NCI-H2081 (cell line): ENCODE measurements at regions not wholly inside any gene's neighbourhood (a gene's known extent, or its start where the extent isn't known, plus 50 kb on each side); places are given as distances from the start of the nearest gene placed in this dataset.
"Not testable (repeated sequence)": the region's sequence is repeated elsewhere in the genome, so short reads cannot be mapped to it uniquely, and the experiment has no call there.

Experiments
- DNase-seq, 2 experiments: peaks; one replicate each; lab custom pipeline; 2025; lab: John Stamatoyannopoulos, UW

DNA sequence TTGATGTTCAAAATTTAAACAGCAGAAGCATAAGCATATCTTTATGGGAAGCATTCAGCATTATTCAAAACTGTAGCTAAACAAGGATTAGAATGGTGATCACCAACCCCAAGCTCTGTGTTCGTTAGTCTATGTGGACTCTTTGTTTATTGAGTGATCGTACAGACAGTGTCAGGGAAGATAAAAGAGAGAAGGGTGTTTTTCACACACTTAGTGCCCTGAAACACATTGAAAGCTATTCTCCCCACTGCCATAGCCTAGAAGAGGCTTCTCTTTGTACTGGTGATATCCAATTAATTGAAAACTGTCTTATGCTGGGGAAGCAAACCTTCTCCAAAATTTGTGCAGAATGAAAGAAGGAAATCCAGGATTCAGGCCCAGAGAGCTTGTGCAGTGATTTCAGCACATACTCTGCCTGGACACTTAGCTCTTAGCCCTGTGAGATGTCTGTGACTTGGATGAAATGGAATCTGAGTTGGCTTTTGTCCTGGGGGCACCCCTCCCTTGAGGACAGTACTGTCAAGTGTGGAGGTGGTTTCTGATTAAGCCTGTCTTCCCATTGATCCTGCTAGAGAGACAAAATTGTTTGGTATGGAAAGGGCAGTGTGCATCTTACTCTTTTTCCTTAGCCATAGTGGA is 125.7 kb upstream of the MTHFD1L start:
- no peak for DNase-seq

- no peak for DNase-seq
Measured at GRCh38 chr6:150740453-150740852, 125.0 kb upstream of the MTHFD1L start.

DNA sequence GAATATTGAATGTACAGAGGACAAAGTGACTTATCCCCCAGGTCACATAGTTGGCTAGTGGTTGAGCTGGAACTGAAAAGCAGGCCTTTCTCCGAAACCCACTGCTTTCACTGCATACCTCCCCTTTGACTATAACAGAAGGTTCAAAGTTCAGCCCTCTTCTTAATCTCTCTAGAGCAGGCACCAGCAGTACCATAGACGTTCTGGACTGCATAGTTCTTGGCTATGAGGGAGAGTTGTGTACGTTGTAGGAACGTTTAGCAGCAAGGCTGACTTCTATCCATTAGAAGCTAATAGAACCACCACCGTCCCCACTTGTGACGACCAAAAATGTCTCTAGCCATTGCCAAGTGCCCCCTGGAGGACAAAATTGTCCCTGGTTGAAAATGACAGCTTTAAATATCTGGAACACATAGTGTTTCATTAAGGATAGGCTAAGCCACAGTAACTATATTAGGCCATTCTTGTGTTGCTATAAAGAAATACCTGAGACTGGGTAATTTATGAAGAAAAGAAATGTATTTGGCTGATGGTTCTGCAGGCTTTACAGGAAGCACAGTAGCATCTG is 123.8 kb upstream of the MTHFD1L start:
- no peak for DNase-seq

- DNase-seq: no peak
Measured at GRCh38 chr6:150744522-150745260, 120.8 kb upstream of the MTHFD1L start.

- DNase-seq: peak in 1 of 2 experiments; percentile 36
Measured at GRCh38 chr6:150745896-150746295, 119.6 kb upstream of the MTHFD1L start.

DNA sequence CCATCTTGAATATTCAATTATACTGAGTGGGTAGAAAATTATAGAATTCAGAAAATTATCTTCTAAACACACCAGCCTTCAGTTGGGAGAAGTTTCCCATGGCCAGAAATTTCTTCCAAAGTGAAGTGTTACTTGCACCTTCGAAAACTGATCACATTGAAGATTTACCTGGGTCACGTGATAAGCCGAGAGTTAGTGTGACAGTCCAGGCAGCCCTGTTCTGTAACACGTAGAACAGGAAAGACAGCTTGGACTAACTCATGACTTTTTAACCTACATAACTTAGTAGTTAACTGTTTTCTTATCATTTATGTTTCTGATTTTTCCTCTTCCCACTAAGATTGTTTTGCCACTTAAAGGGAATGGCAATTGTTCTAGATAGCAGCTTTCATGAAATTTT is 118.3 kb upstream of the MTHFD1L start:
- DNase-seq: no peak

- no peak for DNase-seq
Measured at GRCh38 chr6:150749091-150749670, 116.3 kb upstream of the MTHFD1L start.

DNA sequence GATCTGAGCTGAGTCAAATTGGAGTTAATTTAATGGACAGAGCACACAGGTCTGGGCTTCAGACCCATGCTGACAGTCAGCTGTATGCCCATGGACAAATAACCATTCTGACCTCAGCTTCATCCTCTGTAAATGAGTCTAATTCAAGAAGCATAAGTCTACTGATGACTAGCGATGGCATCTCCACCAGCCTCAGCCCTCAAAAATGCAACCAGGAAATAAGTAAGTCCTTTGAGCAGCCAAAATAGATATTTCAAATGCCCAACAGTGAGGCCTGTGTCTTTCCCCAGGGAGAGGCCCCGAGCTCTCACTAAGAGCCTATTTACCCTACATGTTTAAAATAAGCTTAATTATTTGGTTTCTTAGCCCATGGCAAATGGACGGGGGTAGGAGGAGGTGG is 114.2 kb upstream of the MTHFD1L start:
- DNase-seq: no peak

GRCh38 chr6:150752409-150752808 is 113.1 kb upstream of the MTHFD1L start:
- DNase-seq: no peak

- peak in 1 of 2 experiments; percentile 64 for DNase-seq
Measured at GRCh38 chr6:150753371-150754064, 112.0 kb upstream of the MTHFD1L start.

GRCh38 chr6:150755042-150755441 is 110.5 kb upstream of the MTHFD1L start:
- peak in 1 of 2 experiments; percentile 42 for DNase-seq

- no peak for DNase-seq
Measured at GRCh38 chr6:150755524-150755923, 110.0 kb upstream of the MTHFD1L start.

- DNase-seq: no peak
Measured at GRCh38 chr6:150756173-150756572, 109.3 kb upstream of the MTHFD1L start.

GRCh38 chr6:150757807-150758206 is 107.7 kb upstream of the MTHFD1L start:
- not testable (repeated sequence) for DNase-seq

DNA sequence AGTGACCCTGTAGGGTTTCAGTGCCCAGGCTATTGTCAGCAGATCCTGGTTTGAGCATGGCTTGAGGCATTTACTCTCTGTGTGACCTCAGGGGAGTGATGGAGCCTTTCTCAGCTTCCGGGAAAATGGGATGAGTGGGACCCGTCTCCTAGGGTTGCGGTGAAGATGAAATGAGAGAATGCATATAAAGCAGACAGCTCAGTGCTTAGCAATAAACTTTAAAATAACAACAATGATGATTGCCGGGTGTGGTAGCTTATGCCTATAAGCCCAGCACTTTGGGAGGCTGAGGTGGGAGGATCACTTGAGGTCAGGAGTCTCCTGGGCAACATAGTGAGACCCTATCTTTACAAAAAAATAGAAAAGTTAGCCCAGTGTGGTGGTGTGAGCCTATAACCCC is 106.0 kb upstream of the MTHFD1L start:
- DNase-seq: no peak

- no peak for DNase-seq
Measured at GRCh38 chr6:150761771-150762170, 103.7 kb upstream of the MTHFD1L start.

GRCh38 chr6:150764334-150765066 is 101.0 kb upstream of the MTHFD1L start:
- no peak for DNase-seq

- no peak for DNase-seq
Measured at GRCh38 chr6:150765067-150765764, 100.3 kb upstream of the MTHFD1L start.

GRCh38 chr6:150766201-150766997 is 99.1 kb upstream of the MTHFD1L start:
- peak in 1 of 2 experiments; percentile 9 for DNase-seq

DNA sequence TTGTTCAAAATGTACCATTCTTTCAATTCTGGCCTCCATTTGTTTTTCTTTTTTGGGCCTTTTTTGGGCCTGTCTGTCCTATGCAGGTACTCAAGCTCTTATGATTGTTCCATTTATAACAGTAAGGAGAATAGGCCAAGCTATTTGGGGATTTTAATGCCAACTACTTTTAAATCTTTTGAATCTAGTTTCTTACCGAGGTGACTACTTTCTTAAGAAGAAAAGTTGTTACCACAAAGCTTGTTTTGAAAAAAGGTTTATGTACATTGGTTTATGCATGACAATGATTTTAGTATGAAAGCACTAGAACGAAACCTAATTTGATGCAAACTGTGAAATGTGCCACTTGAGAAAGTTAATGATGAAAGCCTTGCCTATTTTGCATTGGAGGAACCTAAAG is 98.3 kb upstream of the MTHFD1L start:
- DNase-seq: no peak
